Urinary bladder (tissue), 3 donors: ENCODE measurements at regions not wholly inside any gene's neighbourhood (a gene's known extent, or its start where the extent isn't known, plus 50 kb on each side); places are given as distances from the start of the nearest gene placed in this dataset.

Source experiments
- DNase-seq: peaks from one replicate; pipeline ENCODE4 v3.0.0-alpha.2; 2015; ENCODE audit errors: extremely low spot score
- H3K27ac ChIP-seq: one replicate; pipeline ENCODE4 v1.5.1; 2013; ENCODE audit warnings: low read depth, mild to moderate bottlenecking, moderate library complexity
- H3K36me3 ChIP-seq: one replicate; pipeline ENCODE4 v1.6.1; 2013; ENCODE audit warnings: mild to moderate bottlenecking, moderate library complexity; ENCODE audit not compliant: insufficient read depth
- H3K4me1 ChIP-seq: one replicate; pipeline ENCODE4 v1.6.1; 2013; ENCODE audit warnings: mild to moderate bottlenecking, moderate library complexity; ENCODE audit not compliant: insufficient read depth
- H3K4me3 ChIP-seq: one replicate; pipeline ENCODE4 v1.5.1; 2013; ENCODE audit warnings: low read depth, low read length
- WGBS: extraction: QIAGEN DNeasy Blood & Tissue Kit; methylation state at CpG from one replicate; pipeline ENCODE4 v1.1.7; 2013; 5-methylcytosine and 5-hydroxymethylcytosine counted together
- donor health status: healthy with polysubstance abuse.
- donor health status: healthy.

- no peak for DNase-seq
- H3K4me1 ChIP-seq = no peaks in the 10 kb centered on the region
- WGBS = 60% methylated on average over 5 of the region's 5 CpGs
- H3K27ac ChIP-seq = no peak overlapping the region
- H3K4me3 ChIP-seq = no peak overlapping the region
- no peaks in the 10 kb centered on the region for H3K36me3 ChIP-seq
Measured at GRCh38 chr5:31086839-31087415, 106.6 kb upstream of the CDH6 start.

- no peaks in the 10 kb centered on the region for H3K36me3 ChIP-seq
- 87% methylated on average over 5 of the region's 5 CpGs for WGBS
Measured at GRCh38 chr5:31084871-31085270, 108.6 kb upstream of the CDH6 start.

GRCh38 chr5:31083364-31083763 lies 110.1 kb upstream of the CDH6 start:
- H3K27ac ChIP-seq = no peak overlapping the region
- no peaks in the 10 kb centered on the region for H3K36me3 ChIP-seq
- H3K4me3 ChIP-seq = no peak overlapping the region
- no peak for DNase-seq
- H3K4me1 ChIP-seq = no peaks in the 10 kb centered on the region
- 93% methylated on average over 2 of the region's 2 CpGs for WGBS

More at GRCh38 chr5:31084871-31085270, 108.6 kb upstream of the CDH6 start:
- Histone ChIP-seq H3K4me3 (no peak overlapping the region), H3K4me1 (no peaks in the 10 kb centered on the region), H3K27ac (no peak overlapping the region)
- no peak for DNase-seq

- no peak for DNase-seq
- Histone ChIP-seq H3K36me3 (no peaks in the 10 kb centered on the region), H3K4me1 (no peaks in the 10 kb centered on the region), H3K4me3 (no peak overlapping the region), H3K27ac (no peak overlapping the region)
- WGBS = 79% methylated on average over 2 of the region's 2 CpGs
Measured at GRCh38 chr5:31079668-31080067, 113.8 kb upstream of the CDH6 start.

GRCh38 chr5:31078956-31079355 lies 114.5 kb upstream of the CDH6 start:
- Histone ChIP-seq H3K36me3 (no peaks in the 10 kb centered on the region), H3K4me1 (no peaks in the 10 kb centered on the region), H3K27ac (no peak overlapping the region), H3K4me3 (no peak overlapping the region)
- no peak for DNase-seq
- WGBS = 41% methylated on average over 3 of the region's 3 CpGs

GRCh38 chr5:31075981-31076380 lies 117.5 kb upstream of the CDH6 start:
- WGBS = 80% methylated on average over 6 of the region's 6 CpGs
- Histone ChIP-seq H3K27ac (no peak overlapping the region), H3K4me3 (no peak overlapping the region)

GRCh38 chr5:31068287-31068686 lies 125.2 kb upstream of the CDH6 start:
- DNase-seq = no peak
- H3K4me3 ChIP-seq = no peak overlapping the region
- H3K27ac ChIP-seq = no peak overlapping the region
- no peaks in the 10 kb centered on the region for H3K36me3 ChIP-seq
- WGBS = 87% methylated on average over 1 of the region's 1 CpG
- H3K4me1 ChIP-seq = no peaks in the 10 kb centered on the region

More at GRCh38 chr5:31075981-31076380, 117.5 kb upstream of the CDH6 start:
- DNase-seq = no peak
- H3K4me1 ChIP-seq = no peaks in the 10 kb centered on the region
- H3K36me3 ChIP-seq = no peaks in the 10 kb centered on the region

- no peak for DNase-seq
- H3K36me3 ChIP-seq = no peaks in the 10 kb centered on the region
- H3K27ac ChIP-seq = no peak overlapping the region
- H3K4me3 ChIP-seq = no peak overlapping the region
- 46% methylated on average over 5 of the region's 5 CpGs for WGBS
- H3K4me1 ChIP-seq = no peaks in the 10 kb centered on the region
Measured at GRCh38 chr5:31066655-31067328, 126.7 kb upstream of the CDH6 start.

GRCh38 chr5:31064215-31064614 lies 129.3 kb upstream of the CDH6 start:
- WGBS = 83% methylated on average over 3 of the region's 3 CpGs
- no peaks in the 10 kb centered on the region for H3K4me1 ChIP-seq
- no peak for DNase-seq
- no peak overlapping the region for H3K4me3 ChIP-seq
- no peak overlapping the region for H3K27ac ChIP-seq
- H3K36me3 ChIP-seq = no peaks in the 10 kb centered on the region

GRCh38 chr5:31062902-31063580 lies 130.4 kb upstream of the CDH6 start:
- no peak overlapping the region for H3K4me3 ChIP-seq
- no peaks in the 10 kb centered on the region for H3K36me3 ChIP-seq
- WGBS = 82% methylated on average over 3 of the region's 3 CpGs
- H3K27ac ChIP-seq = no peak overlapping the region
- no peak for DNase-seq
- H3K4me1 ChIP-seq = no peaks in the 10 kb centered on the region

GRCh38 chr5:31059889-31060288 lies 133.6 kb upstream of the CDH6 start:
- no peak for DNase-seq
- Histone ChIP-seq H3K4me1 (no peaks in the 10 kb centered on the region), H3K4me3 (no peak overlapping the region), H3K36me3 (no peaks in the 10 kb centered on the region), H3K27ac (no peak overlapping the region)
- 81% methylated on average over 2 of the region's 2 CpGs for WGBS

GRCh38 chr5:31054453-31054852 lies 139.0 kb upstream of the CDH6 start:
- no peak for DNase-seq
- H3K4me1 ChIP-seq = no peaks in the 10 kb centered on the region
- no peak overlapping the region for H3K27ac ChIP-seq
- no peak overlapping the region for H3K4me3 ChIP-seq
- 44% methylated on average over 4 of the region's 4 CpGs for WGBS
- no peaks in the 10 kb centered on the region for H3K36me3 ChIP-seq

- 95% methylated on average over 7 of the region's 7 CpGs for WGBS
- Histone ChIP-seq H3K36me3 (no peaks in the 10 kb centered on the region), H3K4me1 (no peaks in the 10 kb centered on the region), H3K27ac (no peak overlapping the region), H3K4me3 (no peak overlapping the region)
- DNase-seq = no peak
Measured at GRCh38 chr5:31052937-31053658, 140.4 kb upstream of the CDH6 start.

GRCh38 chr5:31051316-31051715 lies 142.2 kb upstream of the CDH6 start:
- H3K4me1 ChIP-seq = no peaks in the 10 kb centered on the region
- WGBS = 87% methylated on average over 4 of the region's 4 CpGs
- no peaks in the 10 kb centered on the region for H3K36me3 ChIP-seq
- H3K27ac ChIP-seq = no peak overlapping the region
- no peak for DNase-seq
- no peak overlapping the region for H3K4me3 ChIP-seq
